ENCODE measurements at regions not wholly inside any gene's neighbourhood (a gene's known extent, or its start where the extent isn't known, plus 50 kb on each side); places are given as distances from the start of the nearest gene placed in this dataset.
"Not testable (repeated sequence)": the region's sequence is repeated elsewhere in the genome, so short reads cannot be mapped to it uniquely, and the experiment has no call there.

GRCh38 chr4:158122501-158122900 is 50.3 kb downstream of the GASK1B start:
- in situ Hi-C loops (cut with HindIII; ENCODE audit: low sequenced_read_pairs): loop anchor here (5.0 kb wide), 1 partner anchor 130 kb away; no protein-coding TSS in a partner anchor

GRCh38 chr4:158121161-158121579 is 51.7 kb downstream of the GASK1B start:
- in situ Hi-C loops (cut with HindIII; ENCODE audit: low sequenced_read_pairs): loop anchor here (5.0 kb wide), 1 partner anchor 129 kb away; no protein-coding TSS in a partner anchor

GRCh38 chr4:158120645-158121151 is 52.1 kb downstream of the GASK1B start:
- in situ Hi-C loops (cut with HindIII; ENCODE audit: low sequenced_read_pairs): loop anchor here (5.0 kb wide), 1 partner anchor 128 kb away; no protein-coding TSS in a partner anchor

- in situ Hi-C loops (cut with HindIII; ENCODE audit: low sequenced_read_pairs): no loop called here
These were observed 60.2 kb downstream of the GASK1B start for GRCh38 chr4:158112611-158113010.

- in situ Hi-C loops (cut with HindIII; ENCODE audit: low sequenced_read_pairs): no loop called here
These were observed 61.6 kb downstream of the GASK1B start for GRCh38 chr4:158111241-158111640.

GRCh38 chr4:158102904-158103303 is 69.9 kb downstream of the GASK1B start:
- in situ Hi-C loops (cut with HindIII; ENCODE audit: low sequenced_read_pairs): no loop called here

- in situ Hi-C loops (cut with HindIII; ENCODE audit: low sequenced_read_pairs): no loop called here
These were observed 73.1 kb downstream of the GASK1B start for GRCh38 chr4:158099686-158100085.

- in situ Hi-C loops (cut with HindIII; ENCODE audit: low sequenced_read_pairs): no loop called here
These were observed 74.0 kb downstream of the GASK1B start for GRCh38 chr4:158098802-158099201.

- in situ Hi-C loops (cut with HindIII; ENCODE audit: low sequenced_read_pairs): no loop called here
These were observed 78.3 kb downstream of the GASK1B start for GRCh38 chr4:158094413-158095134.

GRCh38 chr4:158090323-158090722 is 82.5 kb downstream of the GASK1B start:
- in situ Hi-C loops (cut with HindIII; ENCODE audit: low sequenced_read_pairs): no loop called here

- in situ Hi-C loops (cut with HindIII; ENCODE audit: low sequenced_read_pairs): not testable (repeated sequence)
These were observed 82.9 kb downstream of the GASK1B start for GRCh38 chr4:158089897-158090296.

- in situ Hi-C loops (cut with HindIII; ENCODE audit: low sequenced_read_pairs): no loop called here
These were observed 92.5 kb downstream of the GASK1B start for GRCh38 chr4:158080354-158080753.

- in situ Hi-C loops (cut with HindIII; ENCODE audit: low sequenced_read_pairs): no loop called here
These were observed 93.2 kb downstream of the GASK1B start for GRCh38 chr4:158079661-158080060.

- in situ Hi-C loops (cut with HindIII; ENCODE audit: low sequenced_read_pairs): no loop called here
These were observed 95.0 kb downstream of the GASK1B start for GRCh38 chr4:158077835-158078234.

GRCh38 chr4:158074851-158075250 is 98.0 kb downstream of the GASK1B start:
- in situ Hi-C loops (cut with HindIII; ENCODE audit: low sequenced_read_pairs): no loop called here

GRCh38 chr4:158071931-158072330 is 100.9 kb downstream of the GASK1B start:
- in situ Hi-C loops (cut with HindIII; ENCODE audit: low sequenced_read_pairs): no loop called here

GRCh38 chr4:158068068-158068467 is 104.8 kb downstream of the GASK1B start:
- in situ Hi-C loops (cut with HindIII; ENCODE audit: low sequenced_read_pairs): no loop called here

GRCh38 chr4:158067646-158068045 is 105.2 kb downstream of the GASK1B start:
- in situ Hi-C loops (cut with HindIII; ENCODE audit: low sequenced_read_pairs): no loop called here

- in situ Hi-C loops (cut with HindIII; ENCODE audit: low sequenced_read_pairs): no loop called here
These were observed 107.2 kb downstream of the GASK1B start for GRCh38 chr4:158065603-158066002.

GRCh38 chr4:158065176-158065575 is 107.6 kb downstream of the GASK1B start:
- in situ Hi-C loops (cut with HindIII; ENCODE audit: low sequenced_read_pairs): no loop called here

GRCh38 chr4:158056689-158057245 is 116.1 kb downstream of the GASK1B start:
- in situ Hi-C loops (cut with HindIII; ENCODE audit: low sequenced_read_pairs): no loop called here

GRCh38 chr4:158055668-158056067 is 117.2 kb downstream of the GASK1B start:
- in situ Hi-C loops (cut with HindIII; ENCODE audit: low sequenced_read_pairs): no loop called here
